ENCODE measurements at regions not wholly inside any gene's neighbourhood (a gene's known extent, or its start where the extent isn't known, plus 50 kb on each side); places are given as distances from the start of the nearest gene placed in this dataset.

- TF ChIP-seq CTCF (IDR thresholded peaks at IDR 0.05) (no peak), POLR2A (IDR thresholded peaks at IDR 0.05) (no peak), EP300 (IDR thresholded peaks at IDR 0.05; ENCODE audit: low read depth) (no peak), POLR2AphosphoS5 (IDR thresholded peaks at IDR 0.05) (no peak)
Measured at GRCh38 chr2:729376-729861, 52.2 kb upstream of the TMEM18 start.
